ENCODE measurements at regions not wholly inside any gene's neighbourhood (a gene's known extent, or its start where the extent isn't known, plus 50 kb on each side); places are given as distances from the start of the nearest gene placed in this dataset.

DNA sequence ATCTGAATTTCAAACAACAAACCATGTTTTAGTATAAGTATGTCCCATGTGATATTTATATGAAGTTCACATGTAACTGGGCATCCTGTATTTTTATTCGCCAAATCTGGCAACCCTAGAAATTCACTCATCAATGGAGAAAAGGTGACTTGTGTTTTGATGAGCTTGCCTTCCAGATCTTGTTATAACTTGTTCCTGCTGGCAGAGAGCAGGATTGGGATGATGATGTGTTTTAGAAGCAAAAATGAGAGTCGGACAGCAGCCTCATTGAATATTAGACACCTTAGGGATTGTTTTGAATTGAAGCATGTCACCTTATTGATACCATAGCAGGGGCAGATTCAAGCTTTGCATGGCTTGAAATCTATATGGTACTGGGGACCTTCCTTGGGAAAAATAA lies 85.4 kb upstream of the MED13 start:
- Histone ChIP-seq H3K27ac (ENCODE audit: control insufficient read depth, insufficient read depth, low read length) (no peak overlapping the region), H3K4me1 (ENCODE audit: control insufficient read depth, extremely low read depth, insufficient read depth, low read length) (peaks cover 6% of the 10 kb centered on the region), H4K20me1 (ENCODE audit: control insufficient read depth, extremely low read depth, insufficient read depth, low read length) (no peaks in the 10 kb centered on the region), H3K36me3 (ENCODE audit: control insufficient read depth in 2 of 2, extremely low read depth in 1 of 2, insufficient read depth in 2 of 2, low read length in 2 of 2) (no peaks in the 10 kb centered on the region), H3K27me3 (ENCODE audit: control insufficient read depth, extremely low read depth, insufficient read depth, low read length) (no peaks in the 10 kb centered on the region), H3K4me3 (ENCODE audit: control insufficient read depth in 2 of 3, extremely low read depth in 1 of 3, insufficient read depth in 2 of 3, low read depth in 1 of 3, low read length in 3 of 3) (no peak overlapping the region), H3K9ac (ENCODE audit: control insufficient read depth, extremely low read depth, insufficient read depth, low read length) (no peak overlapping the region), H2AFZ (ENCODE audit: control insufficient read depth, low read length) (no peak overlapping the region), H3K4me2 (ENCODE audit: control insufficient read depth, extremely low read depth, insufficient read depth, low read depth, low read length) (no peak overlapping the region), H3K79me2 (ENCODE audit: control insufficient read depth, insufficient read depth, low read length) (no peaks in the 10 kb centered on the region), H3K9me3 (ENCODE audit: control insufficient read depth, low read depth, low read length) (no peaks in the 10 kb centered on the region), H3K9me1 (ENCODE audit: control insufficient read depth, extremely low read depth, insufficient read depth, low read length) (no peaks in the 10 kb centered on the region)
- FAIRE-seq: peak; percentile 88
- no peak for TF ChIP-seq EZH2 (IDR thresholded peaks at IDR 0.05; ENCODE audit: low read length)
- TF ChIP-seq, protein P1, sequence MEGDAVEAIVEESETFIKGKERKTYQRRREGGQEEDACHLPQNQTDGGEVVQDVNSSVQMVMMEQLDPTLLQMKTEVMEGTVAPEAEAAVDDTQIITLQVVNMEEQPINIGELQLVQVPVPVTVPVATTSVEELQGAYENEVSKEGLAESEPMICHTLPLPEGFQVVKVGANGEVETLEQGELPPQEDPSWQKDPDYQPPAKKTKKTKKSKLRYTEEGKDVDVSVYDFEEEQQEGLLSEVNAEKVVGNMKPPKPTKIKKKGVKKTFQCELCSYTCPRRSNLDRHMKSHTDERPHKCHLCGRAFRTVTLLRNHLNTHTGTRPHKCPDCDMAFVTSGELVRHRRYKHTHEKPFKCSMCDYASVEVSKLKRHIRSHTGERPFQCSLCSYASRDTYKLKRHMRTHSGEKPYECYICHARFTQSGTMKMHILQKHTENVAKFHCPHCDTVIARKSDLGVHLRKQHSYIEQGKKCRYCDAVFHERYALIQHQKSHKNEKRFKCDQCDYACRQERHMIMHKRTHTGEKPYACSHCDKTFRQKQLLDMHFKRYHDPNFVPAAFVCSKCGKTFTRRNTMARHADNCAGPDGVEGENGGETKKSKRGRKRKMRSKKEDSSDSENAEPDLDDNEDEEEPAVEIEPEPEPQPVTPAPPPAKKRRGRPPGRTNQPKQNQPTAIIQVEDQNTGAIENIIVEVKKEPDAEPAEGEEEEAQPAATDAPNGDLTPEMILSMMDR (optimal IDR thresholded peaks at IDR 0.05 in 1 of 3, IDR thresholded peaks at IDR 0.05 in 1 of 3, conservative IDR thresholded peaks at IDR 0.05 in 1 of 3; ENCODE audit: extremely low read depth in 1 of 3, insufficient read depth in 2 of 3, low read length in 3 of 3): no peak
- dilution Hi-C loops (cut with MboI; ENCODE audit: extremely low pct_ligation_motif_present, low sequenced_read_pairs): no loop called here
- no peak for DNase-seq (ENCODE audit: low read depth, low spot score)

DNA sequence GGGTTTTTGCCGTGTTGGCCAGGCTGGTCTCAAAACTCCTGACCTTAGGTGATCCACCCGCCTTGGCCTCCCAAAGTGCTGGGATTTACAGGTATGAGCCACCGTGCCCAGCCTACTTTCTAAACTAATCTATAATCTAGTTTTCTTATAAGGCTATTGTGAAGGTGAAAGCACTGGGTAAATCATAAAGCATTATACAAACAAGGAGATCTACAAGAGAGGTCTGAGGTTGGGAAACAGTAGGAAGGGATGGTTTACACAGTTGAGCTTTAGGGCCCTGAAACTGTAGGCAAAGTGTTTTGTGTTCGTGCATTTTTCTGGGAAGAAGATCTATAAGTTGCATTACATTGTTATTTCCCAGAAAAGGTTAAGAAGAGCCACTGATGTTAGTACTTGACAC lies 84.9 kb upstream of the MED13 start:
- Histone ChIP-seq H3K79me2 (ENCODE audit: control insufficient read depth, insufficient read depth, low read length) (no peaks in the 10 kb centered on the region), H2AFZ (ENCODE audit: control insufficient read depth, low read length) (no peak overlapping the region), H3K4me3 (ENCODE audit: control insufficient read depth in 2 of 3, extremely low read depth in 1 of 3, insufficient read depth in 2 of 3, low read depth in 1 of 3, low read length in 3 of 3) (no peak overlapping the region), H3K9me3 (ENCODE audit: control insufficient read depth, low read depth, low read length) (no peaks in the 10 kb centered on the region), H4K20me1 (ENCODE audit: control insufficient read depth, extremely low read depth, insufficient read depth, low read length) (no peaks in the 10 kb centered on the region), H3K27me3 (ENCODE audit: control insufficient read depth, extremely low read depth, insufficient read depth, low read length) (no peaks in the 10 kb centered on the region), H3K4me1 (ENCODE audit: control insufficient read depth, extremely low read depth, insufficient read depth, low read length) (peaks cover 6% of the 10 kb centered on the region), H3K4me2 (ENCODE audit: control insufficient read depth, extremely low read depth, insufficient read depth, low read depth, low read length) (no peak overlapping the region), H3K36me3 (ENCODE audit: control insufficient read depth in 2 of 2, extremely low read depth in 1 of 2, insufficient read depth in 2 of 2, low read length in 2 of 2) (no peaks in the 10 kb centered on the region), H3K27ac (ENCODE audit: control insufficient read depth, insufficient read depth, low read length) (no peak overlapping the region), H3K9me1 (ENCODE audit: control insufficient read depth, extremely low read depth, insufficient read depth, low read length) (no peaks in the 10 kb centered on the region), H3K9ac (ENCODE audit: control insufficient read depth, extremely low read depth, insufficient read depth, low read length) (no peak overlapping the region)
- dilution Hi-C loops (cut with MboI; ENCODE audit: extremely low pct_ligation_motif_present, low sequenced_read_pairs): no loop called here
- DNase-seq (ENCODE audit: low read depth, low spot score) (no peak), FAIRE-seq (no peak)
- TF ChIP-seq EZH2 (IDR thresholded peaks at IDR 0.05; ENCODE audit: low read length): no peak
- TF ChIP-seq, protein P1 (optimal IDR thresholded peaks at IDR 0.05 in 1 of 3, IDR thresholded peaks at IDR 0.05 in 1 of 3, conservative IDR thresholded peaks at IDR 0.05 in 1 of 3; ENCODE audit: extremely low read depth in 1 of 3, insufficient read depth in 2 of 3, low read length in 3 of 3): no peak

Data from keratinocyte (primary cell).